T-helper 2 cell treated with Interferon-gamma antibody and Interleukin-4, amounts not matched to agents 100 ng/mL and 5 ng/mL, for 36 hours (primary cell): ENCODE measurements at regions not wholly inside any gene's neighbourhood (a gene's known extent, or its start where the extent isn't known, plus 50 kb on each side); places are given as distances from the start of the nearest gene placed in this dataset.
"Not testable (repeated sequence)": the region's sequence is repeated elsewhere in the genome, so short reads cannot be mapped to it uniquely, and the experiment has no call there.

ENCODE experiments used
- intact Hi-C: fragments of 100-400 bp; cut with micrococcal nuclease; formaldehyde crosslinking; loops from one replicate; pipeline ENCODE4 v1.15.1; 2023

GRCh38 chr10:130345728-130346127 is 209.5 kb downstream of the GLRX3 start:
- intact Hi-C loops = no loop called here

- intact Hi-C loops = no loop called here
These were observed 214.8 kb downstream of the GLRX3 start for GRCh38 chr10:130350996-130351395.

- intact Hi-C loops = no loop called here
These were observed 215.5 kb downstream of the GLRX3 start for GRCh38 chr10:130351466-130352290.

- intact Hi-C loops = no loop called here
These were observed 216.1 kb downstream of the GLRX3 start for GRCh38 chr10:130352291-130352645.

GRCh38 chr10:130353928-130354572 is 217.9 kb downstream of the GLRX3 start:
- intact Hi-C loops = no loop called here

GRCh38 chr10:130354573-130354954 is 218.4 kb downstream of the GLRX3 start:
- intact Hi-C loops = no loop called here

GRCh38 chr10:130354976-130355795 is 219.0 kb downstream of the GLRX3 start:
- intact Hi-C loops = no loop called here

GRCh38 chr10:130356429-130356828 is 220.2 kb downstream of the GLRX3 start:
- intact Hi-C loops = not testable (repeated sequence)

GRCh38 chr10:130357226-130357625 is 221.0 kb downstream of the GLRX3 start:
- intact Hi-C loops = no loop called here

GRCh38 chr10:130357951-130358350 is 221.8 kb downstream of the GLRX3 start:
- intact Hi-C loops = no loop called here

- intact Hi-C loops = no loop called here
These were observed 222.9 kb downstream of the GLRX3 start for GRCh38 chr10:130358981-130359650.

GRCh38 chr10:130359711-130360110 is 223.5 kb downstream of the GLRX3 start:
- intact Hi-C loops = no loop called here

- intact Hi-C loops = no loop called here
These were observed 224.7 kb downstream of the GLRX3 start for GRCh38 chr10:130360826-130361311.

GRCh38 chr10:130361351-130362105 is 225.3 kb downstream of the GLRX3 start:
- intact Hi-C loops = no loop called here

GRCh38 chr10:130362308-130362761 is 226.1 kb downstream of the GLRX3 start:
- intact Hi-C loops = no loop called here

- intact Hi-C loops = no loop called here
These were observed 226.9 kb downstream of the GLRX3 start for GRCh38 chr10:130363051-130363450.

- intact Hi-C loops = no loop called here
These were observed 227.8 kb downstream of the GLRX3 start for GRCh38 chr10:130363899-130364445.

GRCh38 chr10:130364631-130365411 is 228.6 kb downstream of the GLRX3 start:
- intact Hi-C loops = no loop called here

GRCh38 chr10:130368761-130369560 is 232.8 kb downstream of the GLRX3 start:
- intact Hi-C loops = no loop called here
